Upper lobe of right lung (tissue), 1 donor: ENCODE measurements at regions not wholly inside any gene's neighbourhood (a gene's known extent, or its start where the extent isn't known, plus 50 kb on each side); places are given as distances from the start of the nearest gene placed in this dataset.

Experiments used
- ATAC-seq: fragments of 200-7000 bp; cut with Tn5 transposase; one replicate; pipeline ENCODE4 v1.9.1; 2020; ENCODE audit warnings: mild to moderate bottlenecking, moderate library complexity
- DNase-seq: peaks from one replicate; pipeline ENCODE4 v3.0.0-alpha.2; 2020
- H3K27ac ChIP-seq: fragments of 200-600 bp; one replicate; pipeline ENCODE4 v1.8.0; 2022
- H3K27me3 ChIP-seq: fragments of 200-600 bp; one replicate; pipeline ENCODE4 v1.8.0; 2022; ENCODE audit warnings: mild to moderate bottlenecking
- H3K36me3 ChIP-seq: fragments of 200-600 bp; one replicate; pipeline ENCODE4 v1.8.0; 2022
- H3K4me1 ChIP-seq: fragments of 200-600 bp; one replicate; pipeline ENCODE4 v1.8.0; 2022
- H3K4me3 ChIP-seq: fragments of 200-600 bp; one replicate; pipeline ENCODE4 v1.8.0; 2022; ENCODE audit warnings: mild to moderate bottlenecking
- H3K9me3 ChIP-seq: fragments of 200-600 bp; one replicate; pipeline ENCODE4 v1.8.0; 2022
- intact Hi-C: fragments of 100-400 bp; cut with DNase I; formaldehyde crosslinking; loops from one replicate; pipeline ENCODE4 v1.11.0; 2022
- TF ChIP-seq, protein P1 (sequence below): fragments of 200-600 bp; IDR thresholded peaks from one replicate; pipeline ENCODE4 v1.8.0; 2022; ENCODE audit warnings: antibody characterized with exemption
- donor health status: DM: no; HTN: yes; CAD: no; lungs with severe emphysema.

DNA sequence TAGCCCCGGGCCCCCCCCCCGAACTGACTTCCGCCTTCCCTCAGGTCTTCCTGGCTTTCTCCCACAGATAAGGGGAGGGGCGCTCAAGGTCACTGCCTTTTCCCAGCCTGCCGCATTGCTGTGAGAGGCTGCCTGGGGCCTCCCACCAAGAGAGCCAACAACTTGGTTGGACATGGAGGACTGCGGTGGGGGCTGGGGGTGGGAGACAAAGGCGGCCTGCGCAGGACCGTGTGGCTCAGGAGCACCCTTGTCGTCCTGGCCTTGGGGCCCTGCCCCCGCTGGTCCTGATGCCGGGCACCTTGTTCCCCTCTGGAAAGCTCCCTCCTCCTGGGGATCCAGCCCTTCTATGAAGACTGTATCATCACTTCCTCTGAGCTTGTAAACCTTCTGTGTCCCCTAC is 105.6 kb upstream of the FOXF1 start:
- Histone ChIP-seq H3K27ac (no peak overlapping the region), H3K27me3 (peaks cover 16% of the 10 kb centered on the region), H3K4me1 (no peaks in the 10 kb centered on the region), H3K36me3 (no peaks in the 10 kb centered on the region), H3K4me3 (no peak overlapping the region), H3K9me3 (no peaks in the 10 kb centered on the region)
- TF ChIP-seq, protein P1, sequence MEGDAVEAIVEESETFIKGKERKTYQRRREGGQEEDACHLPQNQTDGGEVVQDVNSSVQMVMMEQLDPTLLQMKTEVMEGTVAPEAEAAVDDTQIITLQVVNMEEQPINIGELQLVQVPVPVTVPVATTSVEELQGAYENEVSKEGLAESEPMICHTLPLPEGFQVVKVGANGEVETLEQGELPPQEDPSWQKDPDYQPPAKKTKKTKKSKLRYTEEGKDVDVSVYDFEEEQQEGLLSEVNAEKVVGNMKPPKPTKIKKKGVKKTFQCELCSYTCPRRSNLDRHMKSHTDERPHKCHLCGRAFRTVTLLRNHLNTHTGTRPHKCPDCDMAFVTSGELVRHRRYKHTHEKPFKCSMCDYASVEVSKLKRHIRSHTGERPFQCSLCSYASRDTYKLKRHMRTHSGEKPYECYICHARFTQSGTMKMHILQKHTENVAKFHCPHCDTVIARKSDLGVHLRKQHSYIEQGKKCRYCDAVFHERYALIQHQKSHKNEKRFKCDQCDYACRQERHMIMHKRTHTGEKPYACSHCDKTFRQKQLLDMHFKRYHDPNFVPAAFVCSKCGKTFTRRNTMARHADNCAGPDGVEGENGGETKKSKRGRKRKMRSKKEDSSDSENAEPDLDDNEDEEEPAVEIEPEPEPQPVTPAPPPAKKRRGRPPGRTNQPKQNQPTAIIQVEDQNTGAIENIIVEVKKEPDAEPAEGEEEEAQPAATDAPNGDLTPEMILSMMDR, result no peak
- no peak for ATAC-seq
- no peak for DNase-seq
- intact Hi-C loops, result no loop called here

DNA sequence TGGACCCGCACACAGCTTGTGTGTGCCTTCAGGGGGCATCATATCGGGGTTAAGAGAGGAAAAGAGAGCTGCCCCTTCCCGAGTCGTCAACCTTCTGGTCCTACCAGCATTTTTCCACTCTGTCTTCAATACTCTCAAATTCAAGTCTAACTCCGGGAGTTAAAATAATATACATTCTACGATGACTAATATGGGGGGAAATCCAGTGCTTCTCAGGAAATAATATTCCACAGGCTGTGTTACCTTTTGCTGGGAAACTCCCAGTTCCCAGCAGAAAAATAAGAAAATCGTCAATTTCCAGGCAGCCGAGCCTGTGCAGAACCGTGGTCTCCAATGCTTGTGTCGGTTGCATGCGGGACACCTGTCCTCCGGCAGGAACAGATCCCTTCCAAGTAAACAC is 105.0 kb upstream of the FOXF1 start:
- no peak for ATAC-seq
- H3K27ac ChIP-seq, result no peak overlapping the region
- no peaks in the 10 kb centered on the region for H3K4me1 ChIP-seq
- no peaks in the 10 kb centered on the region for H3K9me3 ChIP-seq
- peaks cover 16% of the 10 kb centered on the region for H3K27me3 ChIP-seq
- no peak overlapping the region for H3K4me3 ChIP-seq
- intact Hi-C loops, result no loop called here
- TF ChIP-seq, protein P1, result no peak
- H3K36me3 ChIP-seq, result no peaks in the 10 kb centered on the region
- DNase-seq, result no peak

- ATAC-seq (no peak), DNase-seq (no peak)
- TF ChIP-seq, protein P1, result no peak
- no peaks in the 10 kb centered on the region for H3K36me3 ChIP-seq
- no peak overlapping the region for H3K27ac ChIP-seq
- H3K9me3 ChIP-seq, result no peaks in the 10 kb centered on the region
- intact Hi-C loops, result no loop called here
- H3K27me3 ChIP-seq, result peaks cover 16% of the 10 kb centered on the region
- H3K4me3 ChIP-seq, result no peak overlapping the region
- no peaks in the 10 kb centered on the region for H3K4me1 ChIP-seq
Observed at GRCh38 chr16:86406056-86406455, 104.3 kb upstream of the FOXF1 start.

DNA sequence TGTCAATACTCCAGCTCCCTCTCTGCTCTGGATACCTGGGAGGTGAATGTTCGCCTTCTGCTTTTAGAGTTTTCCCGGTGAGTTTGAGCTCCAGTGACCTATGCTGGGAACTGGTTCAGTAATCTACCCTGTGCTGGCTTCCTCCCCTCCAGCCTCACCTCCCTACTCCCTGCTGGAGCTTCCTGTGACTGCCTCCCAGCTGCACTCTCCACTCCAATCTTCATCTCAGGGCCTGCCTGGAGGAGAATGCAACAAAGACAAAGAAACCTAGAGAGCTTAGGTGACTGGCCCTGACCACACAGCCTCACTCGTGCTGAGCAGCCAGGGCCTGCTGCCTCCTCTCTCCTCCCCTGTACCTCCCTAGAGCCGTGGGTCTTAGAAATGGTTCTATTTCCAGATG is 101.6 kb upstream of the FOXF1 start:
- DNase-seq (no peak), ATAC-seq (no peak)
- Histone ChIP-seq H3K27me3 (peaks cover 16% of the 10 kb centered on the region), H3K27ac (no peak overlapping the region), H3K9me3 (no peaks in the 10 kb centered on the region), H3K4me1 (no peaks in the 10 kb centered on the region), H3K36me3 (no peaks in the 10 kb centered on the region), H3K4me3 (no peak overlapping the region)
- TF ChIP-seq, protein P1, result no peak
- intact Hi-C loops, result no loop called here

GRCh38 chr16:86410081-86410480 is 100.2 kb upstream of the FOXF1 start:
- H3K27ac ChIP-seq, result no peak overlapping the region
- intact Hi-C loops, result no loop called here
- ATAC-seq, result no peak
- peaks cover 12% of the 10 kb centered on the region for H3K27me3 ChIP-seq
- H3K4me3 ChIP-seq, result no peak overlapping the region
- no peaks in the 10 kb centered on the region for H3K9me3 ChIP-seq
- H3K36me3 ChIP-seq, result no peaks in the 10 kb centered on the region
- DNase-seq, result no peak
- TF ChIP-seq, protein P1, result no peak
- no peaks in the 10 kb centered on the region for H3K4me1 ChIP-seq

- no peaks in the 10 kb centered on the region for H3K9me3 ChIP-seq
- H3K4me3 ChIP-seq, result no peak overlapping the region
- H3K4me1 ChIP-seq, result no peaks in the 10 kb centered on the region
- intact Hi-C loops, result no loop called here
- H3K27ac ChIP-seq, result no peak overlapping the region
- peaks cover 8% of the 10 kb centered on the region for H3K27me3 ChIP-seq
- TF ChIP-seq, protein P1, result no peak
- ATAC-seq, result no peak
- no peaks in the 10 kb centered on the region for H3K36me3 ChIP-seq
- DNase-seq, result no peak
Observed at GRCh38 chr16:86410529-86410928, 99.8 kb upstream of the FOXF1 start.
